ENCODE measurements at regions not wholly inside any gene's neighbourhood (a gene's known extent, or its start where the extent isn't known, plus 50 kb on each side); places are given as distances from the start of the nearest gene placed in this dataset.

DNA sequence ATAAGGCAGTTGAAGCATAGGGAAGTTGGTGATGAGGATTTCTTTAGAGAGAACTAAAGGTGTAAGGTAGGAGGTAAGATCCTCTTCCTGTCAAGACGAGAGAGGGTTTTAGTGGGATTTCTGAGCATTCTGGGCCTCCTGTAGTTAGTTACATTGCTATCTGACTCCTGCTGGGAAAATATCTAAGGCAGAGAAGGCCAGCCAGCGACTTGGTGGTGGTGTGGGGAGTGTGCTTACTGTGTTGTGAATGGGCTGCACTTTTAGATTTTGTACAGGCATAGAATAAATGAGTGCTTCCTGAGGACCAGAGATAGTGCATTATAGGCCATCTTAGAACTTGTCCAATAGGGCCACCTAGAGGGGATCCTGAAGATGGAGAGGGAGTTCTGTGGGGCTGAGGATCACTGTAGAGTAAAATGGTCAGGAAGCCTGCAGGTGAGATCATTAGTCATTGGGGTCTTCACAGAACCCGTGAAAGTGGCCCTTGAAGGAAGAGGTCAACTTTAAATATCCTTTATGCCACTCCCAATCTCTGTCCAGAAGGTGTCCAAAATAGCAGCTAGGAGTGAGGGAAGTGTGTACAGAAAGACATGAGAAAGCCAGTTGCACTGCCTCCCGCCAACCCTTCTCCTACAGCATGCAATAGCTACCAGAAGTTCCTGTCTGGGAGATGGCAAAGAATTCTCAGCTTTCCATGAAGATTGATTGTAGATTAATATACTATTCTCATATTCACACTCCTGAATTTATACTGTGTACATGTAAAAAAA, 266.6 kb downstream of the POLR1F start:
- Mint-ChIP-seq H3K4me3 (no peak overlapping the region), H3K36me3 (no peaks in the 10 kb centered on the region), H3K27ac (no peak overlapping the region), H3K27me3 (ENCODE audit: low read depth) (no peaks in the 10 kb centered on the region), H3K9me3 (no peaks in the 10 kb centered on the region), H3K4me1 (peaks cover 9% of the 10 kb centered on the region)
- TF ChIP-seq, protein P1, sequence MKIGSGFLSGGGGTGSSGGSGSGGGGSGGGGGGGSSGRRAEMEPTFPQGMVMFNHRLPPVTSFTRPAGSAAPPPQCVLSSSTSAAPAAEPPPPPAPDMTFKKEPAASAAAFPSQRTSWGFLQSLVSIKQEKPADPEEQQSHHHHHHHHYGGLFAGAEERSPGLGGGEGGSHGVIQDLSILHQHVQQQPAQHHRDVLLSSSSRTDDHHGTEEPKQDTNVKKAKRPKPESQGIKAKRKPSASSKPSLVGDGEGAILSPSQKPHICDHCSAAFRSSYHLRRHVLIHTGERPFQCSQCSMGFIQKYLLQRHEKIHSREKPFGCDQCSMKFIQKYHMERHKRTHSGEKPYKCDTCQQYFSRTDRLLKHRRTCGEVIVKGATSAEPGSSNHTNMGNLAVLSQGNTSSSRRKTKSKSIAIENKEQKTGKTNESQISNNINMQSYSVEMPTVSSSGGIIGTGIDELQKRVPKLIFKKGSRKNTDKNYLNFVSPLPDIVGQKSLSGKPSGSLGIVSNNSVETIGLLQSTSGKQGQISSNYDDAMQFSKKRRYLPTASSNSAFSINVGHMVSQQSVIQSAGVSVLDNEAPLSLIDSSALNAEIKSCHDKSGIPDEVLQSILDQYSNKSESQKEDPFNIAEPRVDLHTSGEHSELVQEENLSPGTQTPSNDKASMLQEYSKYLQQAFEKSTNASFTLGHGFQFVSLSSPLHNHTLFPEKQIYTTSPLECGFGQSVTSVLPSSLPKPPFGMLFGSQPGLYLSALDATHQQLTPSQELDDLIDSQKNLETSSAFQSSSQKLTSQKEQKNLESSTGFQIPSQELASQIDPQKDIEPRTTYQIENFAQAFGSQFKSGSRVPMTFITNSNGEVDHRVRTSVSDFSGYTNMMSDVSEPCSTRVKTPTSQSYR (CRISPR knock-in tag; IDR thresholded peaks at IDR 0.05): no peak
- TF ChIP-seq, protein P2, sequence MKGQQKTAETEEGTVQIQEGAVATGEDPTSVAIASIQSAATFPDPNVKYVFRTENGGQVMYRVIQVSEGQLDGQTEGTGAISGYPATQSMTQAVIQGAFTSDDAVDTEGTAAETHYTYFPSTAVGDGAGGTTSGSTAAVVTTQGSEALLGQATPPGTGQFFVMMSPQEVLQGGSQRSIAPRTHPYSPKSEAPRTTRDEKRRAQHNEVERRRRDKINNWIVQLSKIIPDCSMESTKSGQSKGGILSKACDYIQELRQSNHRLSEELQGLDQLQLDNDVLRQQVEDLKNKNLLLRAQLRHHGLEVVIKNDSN (CRISPR knock-in tag; IDR thresholded peaks at IDR 0.05): no peak
- TF ChIP-seq ZNF138 (CRISPR knock-in tag; conservative IDR thresholded peaks at IDR 0.05) (no peak), FOXJ3 (CRISPR knock-in tag; IDR thresholded peaks at IDR 0.05; ENCODE audit: borderline replicate concordance) (no peak)
- ChIA-PET CTCF (interaction anchor here (0.7 to 1.0 kb wide), 2 partner anchors 50 to 320 kb away, joined by 3 to 6 read pairs; no protein-coding TSS in a partner anchor), POLR2A (no interaction called here)
- ATAC-seq (peak; percentile 98), DNase-seq (ENCODE audit: low spot score) (peak; percentile 15)

DNA sequence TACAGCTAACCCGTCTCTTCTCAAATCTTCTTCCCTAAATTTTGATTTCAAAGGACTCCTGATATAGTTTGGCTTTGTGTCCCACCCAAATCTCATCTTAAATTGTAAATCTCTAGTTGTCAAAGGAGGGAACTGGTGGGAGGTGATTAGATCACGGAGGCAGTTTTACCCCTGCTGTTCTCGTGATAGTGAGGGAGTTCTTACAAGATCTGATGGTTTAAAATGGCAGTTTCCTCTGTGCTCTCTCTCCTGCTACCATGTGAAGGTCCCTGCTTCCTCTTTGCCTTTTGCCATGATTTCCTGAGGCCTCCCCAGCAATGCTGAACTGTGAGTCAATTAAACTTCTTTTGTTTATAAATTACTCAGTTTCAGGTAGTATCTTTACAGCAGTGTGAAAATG, 269.3 kb downstream of the POLR1F start:
- TF ChIP-seq, protein P3, sequence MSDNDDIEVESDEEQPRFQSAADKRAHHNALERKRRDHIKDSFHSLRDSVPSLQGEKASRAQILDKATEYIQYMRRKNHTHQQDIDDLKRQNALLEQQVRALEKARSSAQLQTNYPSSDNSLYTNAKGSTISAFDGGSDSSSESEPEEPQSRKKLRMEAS (CRISPR knock-in tag; IDR thresholded peaks at IDR 0.05): no peak
- no peak for TF ChIP-seq FOXJ3 (CRISPR knock-in tag; IDR thresholded peaks at IDR 0.05; ENCODE audit: borderline replicate concordance)
- TF ChIP-seq, protein P4, sequence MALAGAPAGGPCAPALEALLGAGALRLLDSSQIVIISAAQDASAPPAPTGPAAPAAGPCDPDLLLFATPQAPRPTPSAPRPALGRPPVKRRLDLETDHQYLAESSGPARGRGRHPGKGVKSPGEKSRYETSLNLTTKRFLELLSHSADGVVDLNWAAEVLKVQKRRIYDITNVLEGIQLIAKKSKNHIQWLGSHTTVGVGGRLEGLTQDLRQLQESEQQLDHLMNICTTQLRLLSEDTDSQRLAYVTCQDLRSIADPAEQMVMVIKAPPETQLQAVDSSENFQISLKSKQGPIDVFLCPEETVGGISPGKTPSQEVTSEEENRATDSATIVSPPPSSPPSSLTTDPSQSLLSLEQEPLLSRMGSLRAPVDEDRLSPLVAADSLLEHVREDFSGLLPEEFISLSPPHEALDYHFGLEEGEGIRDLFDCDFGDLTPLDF (CRISPR knock-in tag; IDR thresholded peaks at IDR 0.05): no peak
- no peak for TF ChIP-seq MYBL2 (CRISPR knock-in tag; IDR thresholded peaks at IDR 0.05)
- no peak for TF ChIP-seq NR1H2 (CRISPR knock-in tag; IDR thresholded peaks at IDR 0.05)
- TF ChIP-seq OVOL2 (CRISPR knock-in tag; IDR thresholded peaks at IDR 0.05; ENCODE audit: borderline replicate concordance): no peak
- no peak for TF ChIP-seq NFATC4 (CRISPR knock-in tag; IDR thresholded peaks at IDR 0.05)
- no peak for TF ChIP-seq MXD4 (CRISPR knock-in tag; IDR thresholded peaks at IDR 0.05; ENCODE audit: borderline replicate concordance)
- no peak for TF ChIP-seq TEAD4 (CRISPR knock-in tag; IDR thresholded peaks at IDR 0.05)
- no peak for TF ChIP-seq ZNF317 (CRISPR knock-in tag; IDR thresholded peaks at IDR 0.05; ENCODE audit: borderline replicate concordance, low read depth)
- peaks cover 9% of the 10 kb centered on the region for H3K4me1 Mint-ChIP-seq
- no peak overlapping the region for H3K4me3 Mint-ChIP-seq
- H3K9me3 Mint-ChIP-seq: no peaks in the 10 kb centered on the region
- POLR2A ChIA-PET: no interaction called here
- no peaks in the 10 kb centered on the region for H3K36me3 Mint-ChIP-seq
- H3K27me3 Mint-ChIP-seq (ENCODE audit: low read depth): no peaks in the 10 kb centered on the region
- no peak for DNase-seq (ENCODE audit: low spot score)
- CTCF ChIA-PET: interaction anchor here (1.3 kb wide), 1 partner anchor 317 kb away, joined by 3 read pairs; no protein-coding TSS in a partner anchor
- no peak overlapping the region for H3K27ac Mint-ChIP-seq
- no peak for ATAC-seq

DNA sequence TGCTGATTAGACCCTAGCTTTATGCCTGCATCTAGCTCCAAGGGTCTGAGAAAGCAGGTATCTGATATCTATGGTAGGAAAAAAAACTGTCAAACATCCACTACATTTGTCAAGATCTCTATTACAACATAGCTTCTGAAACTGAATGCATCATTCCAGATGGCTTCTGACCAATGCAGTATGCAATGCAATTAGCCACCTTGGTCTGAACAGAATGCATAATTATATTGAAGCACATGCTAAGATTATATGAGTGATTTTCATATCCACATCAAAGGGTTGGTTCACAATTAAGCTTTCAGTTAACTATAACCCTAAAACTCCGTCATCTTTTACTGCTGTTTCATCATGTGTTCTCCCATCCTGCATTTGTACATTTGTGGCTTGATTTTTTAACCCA, 271.4 kb downstream of the POLR1F start:
- ATAC-seq: no peak
- ChIA-PET CTCF (interaction anchor here (0.8 kb wide), 1 partner anchor 54 kb away, joined by 4 read pairs; no protein-coding TSS in a partner anchor), POLR2A (no interaction called here)

More for the DNA sequence above, 271.4 kb downstream of the POLR1F start:
- Mint-ChIP-seq H3K4me3 (no peak overlapping the region), H3K27me3 (ENCODE audit: low read depth) (no peaks in the 10 kb centered on the region), H3K4me1 (peaks cover 9% of the 10 kb centered on the region), H3K36me3 (no peaks in the 10 kb centered on the region), H3K27ac (no peak overlapping the region), H3K9me3 (no peaks in the 10 kb centered on the region)
- no peak for DNase-seq (ENCODE audit: low spot score)
- TF ChIP-seq FOXP1 (CRISPR knock-in tag; IDR thresholded peaks at IDR 0.05; ENCODE audit: borderline replicate concordance): no peak
- TF ChIP-seq, protein P5, sequence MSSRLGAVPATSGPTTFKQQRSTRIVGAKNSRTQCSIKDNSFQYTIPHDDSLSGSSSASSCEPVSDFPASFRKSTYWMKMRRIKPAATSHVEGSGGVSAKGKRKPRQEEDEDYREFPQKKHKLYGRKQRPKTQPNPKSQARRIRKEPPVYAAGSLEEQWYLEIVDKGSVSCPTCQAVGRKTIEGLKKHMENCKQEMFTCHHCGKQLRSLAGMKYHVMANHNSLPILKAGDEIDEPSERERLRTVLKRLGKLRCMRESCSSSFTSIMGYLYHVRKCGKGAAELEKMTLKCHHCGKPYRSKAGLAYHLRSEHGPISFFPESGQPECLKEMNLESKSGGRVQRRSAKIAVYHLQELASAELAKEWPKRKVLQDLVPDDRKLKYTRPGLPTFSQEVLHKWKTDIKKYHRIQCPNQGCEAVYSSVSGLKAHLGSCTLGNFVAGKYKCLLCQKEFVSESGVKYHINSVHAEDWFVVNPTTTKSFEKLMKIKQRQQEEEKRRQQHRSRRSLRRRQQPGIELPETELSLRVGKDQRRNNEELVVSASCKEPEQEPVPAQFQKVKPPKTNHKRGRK (CRISPR knock-in tag; IDR thresholded peaks at IDR 0.05; ENCODE audit: borderline replicate concordance): no peak
- no peak for TF ChIP-seq CREB1 (CRISPR knock-in tag; IDR thresholded peaks at IDR 0.05)
- TF ChIP-seq, protein P6, sequence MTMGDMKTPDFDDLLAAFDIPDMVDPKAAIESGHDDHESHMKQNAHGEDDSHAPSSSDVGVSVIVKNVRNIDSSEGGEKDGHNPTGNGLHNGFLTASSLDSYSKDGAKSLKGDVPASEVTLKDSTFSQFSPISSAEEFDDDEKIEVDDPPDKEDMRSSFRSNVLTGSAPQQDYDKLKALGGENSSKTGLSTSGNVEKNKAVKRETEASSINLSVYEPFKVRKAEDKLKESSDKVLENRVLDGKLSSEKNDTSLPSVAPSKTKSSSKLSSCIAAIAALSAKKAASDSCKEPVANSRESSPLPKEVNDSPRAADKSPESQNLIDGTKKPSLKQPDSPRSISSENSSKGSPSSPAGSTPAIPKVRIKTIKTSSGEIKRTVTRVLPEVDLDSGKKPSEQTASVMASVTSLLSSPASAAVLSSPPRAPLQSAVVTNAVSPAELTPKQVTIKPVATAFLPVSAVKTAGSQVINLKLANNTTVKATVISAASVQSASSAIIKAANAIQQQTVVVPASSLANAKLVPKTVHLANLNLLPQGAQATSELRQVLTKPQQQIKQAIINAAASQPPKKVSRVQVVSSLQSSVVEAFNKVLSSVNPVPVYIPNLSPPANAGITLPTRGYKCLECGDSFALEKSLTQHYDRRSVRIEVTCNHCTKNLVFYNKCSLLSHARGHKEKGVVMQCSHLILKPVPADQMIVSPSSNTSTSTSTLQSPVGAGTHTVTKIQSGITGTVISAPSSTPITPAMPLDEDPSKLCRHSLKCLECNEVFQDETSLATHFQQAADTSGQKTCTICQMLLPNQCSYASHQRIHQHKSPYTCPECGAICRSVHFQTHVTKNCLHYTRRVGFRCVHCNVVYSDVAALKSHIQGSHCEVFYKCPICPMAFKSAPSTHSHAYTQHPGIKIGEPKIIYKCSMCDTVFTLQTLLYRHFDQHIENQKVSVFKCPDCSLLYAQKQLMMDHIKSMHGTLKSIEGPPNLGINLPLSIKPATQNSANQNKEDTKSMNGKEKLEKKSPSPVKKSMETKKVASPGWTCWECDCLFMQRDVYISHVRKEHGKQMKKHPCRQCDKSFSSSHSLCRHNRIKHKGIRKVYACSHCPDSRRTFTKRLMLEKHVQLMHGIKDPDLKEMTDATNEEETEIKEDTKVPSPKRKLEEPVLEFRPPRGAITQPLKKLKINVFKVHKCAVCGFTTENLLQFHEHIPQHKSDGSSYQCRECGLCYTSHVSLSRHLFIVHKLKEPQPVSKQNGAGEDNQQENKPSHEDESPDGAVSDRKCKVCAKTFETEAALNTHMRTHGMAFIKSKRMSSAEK (CRISPR knock-in tag; IDR thresholded peaks at IDR 0.05; ENCODE audit: borderline replicate concordance): no peak
- TF ChIP-seq, protein P7, sequence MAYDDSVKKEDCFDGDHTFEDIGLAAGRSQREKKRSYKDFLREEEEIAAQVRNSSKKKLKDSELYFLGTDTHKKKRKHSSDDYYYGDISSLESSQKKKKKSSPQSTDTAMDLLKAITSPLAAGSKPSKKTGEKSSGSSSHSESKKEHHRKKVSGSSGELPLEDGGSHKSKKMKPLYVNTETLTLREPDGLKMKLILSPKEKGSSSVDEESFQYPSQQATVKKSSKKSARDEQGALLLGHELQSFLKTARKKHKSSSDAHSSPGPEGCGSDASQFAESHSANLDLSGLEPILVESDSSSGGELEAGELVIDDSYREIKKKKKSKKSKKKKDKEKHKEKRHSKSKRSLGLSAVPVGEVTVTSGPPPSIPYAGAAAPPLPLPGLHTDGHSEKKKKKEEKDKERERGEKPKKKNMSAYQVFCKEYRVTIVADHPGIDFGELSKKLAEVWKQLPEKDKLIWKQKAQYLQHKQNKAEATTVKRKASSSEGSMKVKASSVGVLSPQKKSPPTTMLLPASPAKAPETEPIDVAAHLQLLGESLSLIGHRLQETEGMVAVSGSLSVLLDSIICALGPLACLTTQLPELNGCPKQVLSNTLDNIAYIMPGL (CRISPR knock-in tag; IDR thresholded peaks at IDR 0.05): no peak
